OCI-LY7 (cell line): ENCODE measurements at regions not wholly inside any gene's neighbourhood (a gene's known extent, or its start where the extent isn't known, plus 50 kb on each side); places are given as distances from the start of the nearest gene placed in this dataset.

Source experiments
- BruUV-seq: library from RNA; stranded (reverse); fragments of 400-500 nt; replicated peaks from 2 replicates; lab custom pipeline; 2021; lab: Mats Ljungman, UMichigan
- CTCF ChIA-PET: fragments of 300-600 bp; sonication (Branson Sonifier 250); formaldehyde crosslinking; loops from one replicate; lab custom pipeline; 2022; ENCODE audit warnings: antibody characterized with exemption; ENCODE audit not compliant: unreplicated experiment; lab: Charles Lee
- POLR2A ChIA-PET: fragments of 300-600 bp; sonication (Branson Sonifier 250); formaldehyde crosslinking; loops from one replicate; lab custom pipeline; 2022; ENCODE audit warnings: antibody characterized with exemption; lab: Charles Lee
- DNase-seq: peaks from one replicate; pipeline ENCODE4 v3.0.0-alpha.2; 2015; ENCODE audit warnings: low spot score
- H2AFZ ChIP-seq: fragments of 200-600 bp; sonication (generic), shearing (Covaris generic); 2 replicates; pipeline ENCODE4 v1.6.1; 2014; ENCODE audit warnings: mild to moderate bottlenecking, antibody characterized with exemption, low read length, moderate library complexity
- H3K27ac ChIP-seq: fragments of 200-600 bp; sonication (generic); 2 replicates; pipeline ENCODE4 v1.5.1; 2014; ENCODE audit warnings: mixed run types, low read depth, mild to moderate bottlenecking, moderate library complexity, low read length, inconsistent platforms; ENCODE audit not compliant: poor library complexity, severe bottlenecking
- H3K36me3 ChIP-seq: fragments of 200-600 bp; sonication (generic); 2 replicates; pipeline ENCODE4 v1.6.1; 2014; ENCODE audit warnings: mild to moderate bottlenecking, antibody characterized with exemption, low read length, moderate library complexity, mixed read lengths; ENCODE audit not compliant: insufficient read depth
- H3K4me1 ChIP-seq: fragments of 200-600 bp; sonication (generic); 2 replicates; pipeline ENCODE4 v1.5.1; 2014; ENCODE audit warnings: mild to moderate bottlenecking, low read length; ENCODE audit not compliant: insufficient read depth, poor library complexity, severe bottlenecking
- H3K4me2 ChIP-seq: fragments of 200-600 bp; sonication (generic); 2 replicates; pipeline ENCODE4 v1.6.1; 2014; ENCODE audit warnings: mild to moderate bottlenecking, low read length
- H3K4me3 ChIP-seq: fragments of 200-600 bp; sonication (generic); 2 replicates; pipeline ENCODE4 v1.5.1; 2014; ENCODE audit warnings: mild to moderate bottlenecking, low read depth, low read length; ENCODE audit not compliant: poor library complexity, severe bottlenecking
- H3K79me2 ChIP-seq: fragments of 200-600 bp; sonication (generic); 2 replicates; pipeline ENCODE4 v1.6.1; 2016; ENCODE audit warnings: low read depth, mild to moderate bottlenecking, low read length, moderate library complexity, mixed read lengths; ENCODE audit not compliant: insufficient read depth
- H3K9me2 ChIP-seq: fragments of 200-600 bp; sonication (generic); 2 replicates; pipeline ENCODE4 v1.6.1; 2016; ENCODE audit warnings: mild to moderate bottlenecking, low read length, mixed read lengths; ENCODE audit not compliant: insufficient read depth
- H3K9me3 ChIP-seq: fragments of 200-600 bp; sonication (generic); 2 replicates; pipeline ENCODE4 v1.6.1; 2014; ENCODE audit warnings: mild to moderate bottlenecking, mixed run types, low read length, mixed read lengths
- H4K20me1 ChIP-seq: fragments of 200-600 bp; sonication (generic); 2 replicates; pipeline ENCODE4 v1.6.1; 2014; ENCODE audit warnings: mild to moderate bottlenecking, antibody characterized with exemption, low read length, moderate library complexity, mixed read lengths; ENCODE audit not compliant: insufficient read depth
- CTCF ChIP-seq: fragments of 200-600 bp; sonication (generic); conservative IDR thresholded peaks from 2 replicates; pipeline ENCODE4 v1.5.1; 2014; ENCODE audit warnings: mild to moderate bottlenecking, antibody characterized with exemption, low read length, moderate library complexity, mixed read lengths
- EZH2phosphoT487 ChIP-seq: fragments of 200-600 bp; sonication (generic); IDR thresholded peaks from 2 replicates; pipeline ENCODE4 v1.6.1; 2018; ENCODE audit warnings: low read depth, borderline replicate concordance, mild to moderate bottlenecking, mixed run types, antibody characterized with exemption, low read length, moderate library complexity, mixed read lengths
- intact Hi-C: fragments of 100-400 bp; cut with micrococcal nuclease; formaldehyde crosslinking; loops from one replicate; pipeline ENCODE4 v1.10.0; 2022; ENCODE audit not compliant: unreplicated experiment

GRCh38 chr10:37679465-37679864 lies 177.9 kb downstream of the ZNF248 start:
- no TSS peak for BruUV-seq
- ChIA-PET CTCF (no interaction called here), POLR2A (no interaction called here)
- no peaks in the 10 kb centered on the region for H3K4me1 ChIP-seq
- no peaks in the 10 kb centered on the region for H3K9me3 ChIP-seq
- DNase-seq = no peak
- no peak overlapping the region for H3K27ac ChIP-seq
- intact Hi-C loops = no loop called here
- no peaks in the 10 kb centered on the region for H3K9me2 ChIP-seq
- H2AFZ ChIP-seq = no peak overlapping the region
- no peak overlapping the region for H3K4me2 ChIP-seq
- H3K79me2 ChIP-seq = no peaks in the 10 kb centered on the region
- no peaks in the 10 kb centered on the region for H4K20me1 ChIP-seq
- TF ChIP-seq CTCF (no peak), EZH2phosphoT487 (no peak)
- no peak overlapping the region for H3K4me3 ChIP-seq
- H3K36me3 ChIP-seq = no peaks in the 10 kb centered on the region

GRCh38 chr10:37675449-37675848 lies 182.0 kb downstream of the ZNF248 start:
- Histone ChIP-seq H3K36me3 (no peaks in the 10 kb centered on the region), H4K20me1 (no peaks in the 10 kb centered on the region), H3K9me3 (no peaks in the 10 kb centered on the region), H3K4me3 (no peak overlapping the region), H3K9me2 (no peaks in the 10 kb centered on the region), H3K4me1 (no peaks in the 10 kb centered on the region), H3K27ac (no peak overlapping the region), H3K4me2 (no peak overlapping the region), H3K79me2 (no peaks in the 10 kb centered on the region), H2AFZ (no peak overlapping the region)
- ChIA-PET CTCF (no interaction called here), POLR2A (no interaction called here)
- DNase-seq = no peak
- BruUV-seq = no TSS peak
- TF ChIP-seq CTCF = no peak
- no peak for TF ChIP-seq EZH2phosphoT487
- intact Hi-C loops = no loop called here

GRCh38 chr10:37671802-37672201 lies 185.6 kb downstream of the ZNF248 start:
- H3K27ac ChIP-seq = no peak overlapping the region
- no peaks in the 10 kb centered on the region for H3K79me2 ChIP-seq
- ChIA-PET CTCF (no interaction called here), POLR2A (no interaction called here)
- no TSS peak for BruUV-seq
- H3K4me3 ChIP-seq = no peak overlapping the region
- no peaks in the 10 kb centered on the region for H3K4me1 ChIP-seq
- H4K20me1 ChIP-seq = no peaks in the 10 kb centered on the region
- no peaks in the 10 kb centered on the region for H3K9me3 ChIP-seq
- intact Hi-C loops = no loop called here
- H3K4me2 ChIP-seq = no peak overlapping the region
- H2AFZ ChIP-seq = no peak overlapping the region
- TF ChIP-seq CTCF (no peak), EZH2phosphoT487 (no peak)
- no peaks in the 10 kb centered on the region for H3K9me2 ChIP-seq
- DNase-seq = no peak
- H3K36me3 ChIP-seq = no peaks in the 10 kb centered on the region
